Tibial nerve (tissue), 4 donors: ENCODE measurements at regions not wholly inside any gene's neighbourhood (a gene's known extent, or its start where the extent isn't known, plus 50 kb on each side); places are given as distances from the start of the nearest gene placed in this dataset.
A peak's percentile ranks its signal among the peaks of the same experiment; 100 is the strongest.

Experiments used
- DNase-seq, 2 donors: peaks; one replicate each; pipeline ENCODE4 v3.0.0-alpha.2; 2019; ENCODE audit warnings: low spot score in 2 of 2
- H3K27ac ChIP-seq, 4 donors: fragments of 200-600 bp; sonication (generic) in 3 of 4; one replicate each; pipeline ENCODE4 v1.5.1; 2017 to 2019; ENCODE audit warnings: mild to moderate bottlenecking in 1 of 4
- H3K27me3 ChIP-seq, 2 donors: fragments of 200-600 bp; sonication (generic) in 1 of 2; one replicate each; pipeline versions ENCODE4 v1.5.1 to v1.6.0; 2017 to 2019
- H3K36me3 ChIP-seq, 3 donors: fragments of 200-600 bp; sonication (generic); one replicate each; pipeline ENCODE4 v1.5.1; 2018 to 2019
- H3K4me1 ChIP-seq, 4 donors: fragments of 200-600 bp; sonication (generic) in 3 of 4; one replicate each; pipeline ENCODE4 v1.5.1; 2017 to 2019
- H3K4me3 ChIP-seq, 4 donors: fragments of 200-600 bp; sonication (generic) in 3 of 4; one replicate each; pipeline ENCODE4 v1.5.1; 2017 to 2019; ENCODE audit warnings: mild to moderate bottlenecking in 1 of 4, moderate library complexity in 1 of 4
- H3K9me3 ChIP-seq, 4 donors: fragments of 200-600 bp; sonication (generic) in 3 of 4; one replicate each; pipeline ENCODE4 v1.5.1; 2017 to 2019
- EP300 ChIP-seq, 2 donors: sonication (generic); formaldehyde crosslinking; IDR thresholded peaks; one replicate each; pipeline ENCODE4 v1.6.1; 2017; ENCODE audit warnings: antibody characterized with exemption in 2 of 2, mild to moderate bottlenecking in 1 of 2
- POLR2A ChIP-seq, 2 donors: fragments of 450-650 bp; IDR thresholded peaks; one replicate each; pipeline ENCODE4 v1.6.1; 2017; ENCODE audit warnings: antibody characterized with exemption in 2 of 2, mild to moderate bottlenecking in 2 of 2, moderate library complexity in 2 of 2
- WGBS, 2 donors: methylation state at CpG; one replicate each; pipeline ENCODE4 v1.1.5; 2018; 5-methylcytosine and 5-hydroxymethylcytosine counted together
- TF ChIP-seq, protein P1 (sequence below), 5 experiments: fragments of 200-600 bp in 3 of 5; fragments of 450-650 bp in 2 of 5; sonication (generic) in 3 of 5; IDR thresholded peaks; one replicate each; pipeline ENCODE4 v1.5.1; 2016 to 2019; ENCODE audit warnings: antibody characterized with exemption in 5 of 5, mild to moderate bottlenecking in 3 of 5, moderate library complexity in 2 of 5

DNA sequence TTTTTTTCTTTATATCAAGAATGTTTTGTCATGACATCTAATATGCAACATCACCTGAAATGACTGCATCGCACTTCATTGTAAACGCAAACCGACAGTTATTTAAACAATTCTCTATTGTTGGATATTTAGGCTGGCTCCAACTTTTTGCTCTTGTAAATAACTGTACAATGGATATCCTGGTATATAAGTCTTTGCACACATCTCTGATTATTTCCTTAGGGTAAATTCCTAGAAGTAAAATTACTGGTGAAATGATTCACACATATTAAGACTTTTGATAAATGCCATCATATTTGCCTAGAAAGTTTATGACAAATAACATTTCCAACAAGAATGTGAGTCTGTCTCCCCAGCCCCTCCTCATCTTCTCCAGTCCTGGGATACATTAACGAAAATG, 154.7 kb downstream of the TFAP2C start:
- DNase-seq, result no peak
- Histone ChIP-seq H3K9me3 (no peaks in the 10 kb centered on the region), H3K4me1 (no peaks in the 10 kb centered on the region), H3K36me3 (no peaks in the 10 kb centered on the region), H3K27me3 (no peaks in the 10 kb centered on the region), H3K4me3 (no peak overlapping the region), H3K27ac (no peak overlapping the region)
- 55 to 62% methylated on average over 4 of the region's 4 CpGs for WGBS, 2 donors
- TF ChIP-seq POLR2A (IDR thresholded peaks at IDR 0.05) (no peak), EP300 (IDR thresholded peaks at IDR 0.05) (no peak)
- TF ChIP-seq, protein P1, sequence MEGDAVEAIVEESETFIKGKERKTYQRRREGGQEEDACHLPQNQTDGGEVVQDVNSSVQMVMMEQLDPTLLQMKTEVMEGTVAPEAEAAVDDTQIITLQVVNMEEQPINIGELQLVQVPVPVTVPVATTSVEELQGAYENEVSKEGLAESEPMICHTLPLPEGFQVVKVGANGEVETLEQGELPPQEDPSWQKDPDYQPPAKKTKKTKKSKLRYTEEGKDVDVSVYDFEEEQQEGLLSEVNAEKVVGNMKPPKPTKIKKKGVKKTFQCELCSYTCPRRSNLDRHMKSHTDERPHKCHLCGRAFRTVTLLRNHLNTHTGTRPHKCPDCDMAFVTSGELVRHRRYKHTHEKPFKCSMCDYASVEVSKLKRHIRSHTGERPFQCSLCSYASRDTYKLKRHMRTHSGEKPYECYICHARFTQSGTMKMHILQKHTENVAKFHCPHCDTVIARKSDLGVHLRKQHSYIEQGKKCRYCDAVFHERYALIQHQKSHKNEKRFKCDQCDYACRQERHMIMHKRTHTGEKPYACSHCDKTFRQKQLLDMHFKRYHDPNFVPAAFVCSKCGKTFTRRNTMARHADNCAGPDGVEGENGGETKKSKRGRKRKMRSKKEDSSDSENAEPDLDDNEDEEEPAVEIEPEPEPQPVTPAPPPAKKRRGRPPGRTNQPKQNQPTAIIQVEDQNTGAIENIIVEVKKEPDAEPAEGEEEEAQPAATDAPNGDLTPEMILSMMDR (IDR thresholded peaks at IDR 0.05), result no peak

DNA sequence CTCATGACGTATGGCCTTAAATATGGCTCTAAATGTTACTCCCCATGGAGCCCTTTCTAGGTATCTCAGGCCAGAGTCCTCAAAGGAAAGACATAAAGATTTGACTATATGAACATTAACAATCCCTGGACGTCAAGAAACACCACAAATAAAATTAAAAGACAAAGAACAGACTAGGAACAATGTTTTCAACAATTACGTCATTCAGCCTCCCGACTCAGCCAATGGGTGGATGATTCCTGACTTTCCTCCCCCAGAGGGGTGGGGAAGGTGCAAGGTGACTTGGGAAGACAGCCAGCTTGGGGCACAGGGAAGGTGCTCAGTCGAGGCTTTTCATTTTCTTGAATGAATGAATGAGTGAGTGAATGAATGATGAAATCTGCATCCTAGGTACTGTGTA, 157.4 kb downstream of the TFAP2C start:
- no peaks in the 10 kb centered on the region for H3K36me3 ChIP-seq
- no peaks in the 10 kb centered on the region for H3K27me3 ChIP-seq
- TF ChIP-seq, protein P1 (IDR thresholded peaks at IDR 0.05), result no peak
- no peak for TF ChIP-seq EP300 (IDR thresholded peaks at IDR 0.05)
- no peak for TF ChIP-seq POLR2A (IDR thresholded peaks at IDR 0.05)
- WGBS, 2 donors, result 57 to 60% methylated on average over 5 of the region's 5 CpGs
- H3K4me1 ChIP-seq, result no peaks in the 10 kb centered on the region
- DNase-seq, result no peak
- no peak overlapping the region for H3K27ac ChIP-seq
- H3K9me3 ChIP-seq, result no peaks in the 10 kb centered on the region
- H3K4me3 ChIP-seq, result no peak overlapping the region

DNA sequence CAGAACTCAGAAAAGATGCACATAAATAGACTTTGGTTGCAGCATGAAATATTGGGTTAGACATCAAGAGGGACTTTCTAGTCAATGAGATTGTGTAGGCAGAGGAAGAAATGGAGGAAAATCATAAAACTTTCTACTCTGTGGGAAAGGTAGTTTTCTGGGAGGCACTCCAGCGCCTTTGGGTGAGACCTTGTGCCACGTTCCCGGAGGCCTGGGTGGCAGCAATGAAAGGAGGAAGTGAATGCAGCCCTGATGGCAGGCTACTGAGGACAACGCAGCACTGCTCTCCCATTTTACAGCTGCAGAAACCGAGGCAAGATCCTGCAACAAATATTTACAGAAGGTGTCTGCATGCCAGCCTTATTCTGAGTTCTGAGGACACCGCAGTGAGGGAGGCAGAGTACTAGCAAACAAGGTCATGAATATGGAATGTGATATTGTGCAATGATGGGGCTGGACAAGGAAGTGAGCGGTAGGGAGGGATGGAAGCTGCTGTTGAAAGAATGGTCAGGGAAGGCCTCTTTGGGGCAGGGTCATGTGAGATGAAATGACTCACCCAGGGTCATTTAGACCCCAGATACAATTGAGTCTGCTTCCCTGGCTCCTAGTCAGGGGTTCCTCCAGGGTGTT, 159.1 kb downstream of the TFAP2C start:
- no peak overlapping the region for H3K4me3 ChIP-seq
- H3K27ac ChIP-seq, result peak overlapping the region in 1 of 4 donors; percentile 26
- DNase-seq, result peak in 1 of 2 donors; percentile 45
- 76% methylated on average over 7 of the region's 7 CpGs for WGBS, 2 donors
- H3K27me3 ChIP-seq, result no peaks in the 10 kb centered on the region
- no peaks in the 10 kb centered on the region for H3K9me3 ChIP-seq
- H3K4me1 ChIP-seq, result no peaks in the 10 kb centered on the region
- H3K36me3 ChIP-seq, result no peaks in the 10 kb centered on the region
- TF ChIP-seq POLR2A (IDR thresholded peaks at IDR 0.05) (no peak), EP300 (IDR thresholded peaks at IDR 0.05) (peak in 1 of 2 donors; percentile 71)
- TF ChIP-seq, protein P1 (IDR thresholded peaks at IDR 0.05), result no peak

DNA sequence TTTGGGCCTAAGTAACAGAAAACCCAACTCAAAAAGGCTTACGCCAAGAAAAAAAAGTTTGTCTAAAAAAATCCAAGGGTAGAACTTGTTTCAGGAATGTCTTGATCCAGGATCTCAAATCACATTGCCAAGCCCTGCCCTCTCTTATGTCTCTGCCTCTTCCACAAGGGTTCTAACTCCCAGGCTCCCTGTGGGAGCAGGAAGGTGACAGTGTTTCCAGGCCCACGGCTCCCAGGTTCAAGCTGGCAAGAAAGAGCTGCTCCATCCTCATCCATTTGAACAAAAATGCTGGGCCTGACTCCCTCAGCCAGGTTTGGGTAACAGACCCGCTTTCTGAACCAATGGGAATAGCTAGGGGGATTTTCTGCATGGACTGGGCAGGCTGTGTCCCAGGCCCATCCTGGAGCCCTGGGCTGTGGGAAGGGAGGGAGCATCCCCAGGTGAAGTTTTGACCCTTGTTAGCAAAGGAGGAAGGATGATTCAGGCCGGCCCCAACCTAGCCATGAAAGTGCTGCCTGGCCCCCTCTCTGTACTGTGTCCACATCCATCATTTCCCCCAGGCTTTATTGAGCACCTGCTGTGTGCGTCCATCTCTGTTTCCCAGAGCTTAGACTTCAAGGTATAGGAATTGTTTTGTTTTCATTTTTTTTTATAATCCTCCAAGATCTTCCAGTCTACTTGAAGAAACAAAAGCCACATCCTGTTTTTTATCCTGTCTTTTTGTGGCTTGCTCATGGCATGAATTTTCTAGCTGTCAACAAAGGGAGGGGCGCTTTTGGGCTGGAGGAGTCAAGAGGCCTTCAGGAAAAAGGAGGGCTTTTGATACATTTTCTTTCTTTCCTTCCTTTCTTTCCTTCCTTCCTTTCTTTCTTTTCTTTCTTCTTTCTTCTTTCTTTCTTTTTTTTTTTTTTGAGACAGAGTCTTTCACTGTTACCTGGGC, 159.8 kb downstream of the TFAP2C start:
- WGBS, 2 donors, result 86 to 88% methylated on average over 6 of the region's 6 CpGs
- DNase-seq, result no peak

More for the DNA sequence above, 159.8 kb downstream of the TFAP2C start:
- no peaks in the 10 kb centered on the region for H3K36me3 ChIP-seq
- TF ChIP-seq, protein P1 (IDR thresholded peaks at IDR 0.05), result no peak
- TF ChIP-seq POLR2A (IDR thresholded peaks at IDR 0.05), result no peak
- TF ChIP-seq EP300 (IDR thresholded peaks at IDR 0.05), result no peak
- H3K27me3 ChIP-seq, result no peaks in the 10 kb centered on the region
- H3K4me3 ChIP-seq, result no peak overlapping the region
- no peaks in the 10 kb centered on the region for H3K4me1 ChIP-seq
- no peaks in the 10 kb centered on the region for H3K9me3 ChIP-seq
- peak overlapping the region in 2 of 4 donors; percentile 16 to 26 for H3K27ac ChIP-seq
